Endothelial cell of umbilical vein (primary cell): ENCODE measurements at regions not wholly inside any gene's neighbourhood (a gene's known extent, or its start where the extent isn't known, plus 50 kb on each side); places are given as distances from the start of the nearest gene placed in this dataset.

Experiments used
- BruUV-seq: library from RNA; stranded (reverse); fragments of 400-500 nt; replicated peaks from 2 replicates; lab custom pipeline; 2021; lab: Mats Ljungman, UMichigan
- CTCF ChIA-PET: fragments of 300-600, 350-600 bp; sonication (Branson Sonifier 250); formaldehyde crosslinking; loops from one replicate; lab custom pipeline; 2021; ENCODE audit warnings: antibody characterized with exemption, inconsistent platforms; lab: Charles Lee
- POLR2A ChIA-PET: fragments of 300-600, 350-600 bp; sonication (Branson Sonifier 250); formaldehyde crosslinking; loops from one replicate; lab custom pipeline; 2021; ENCODE audit warnings: antibody characterized with exemption, inconsistent platforms; lab: Charles Lee
- DNase-seq: peaks from one replicate; pipeline ENCODE4 v3.0.0-alpha.2; 2011; ENCODE audit warnings: low read depth, low spot score
- FAIRE-seq: peaks from 2 replicates; lab custom pipeline; 2011; peaks lifted over from hg19 to GRCh38; lab: Jason Lieb, UNC
- H2AFZ ChIP-seq: 2 replicates; pipeline ENCODE4 v1.6.0; 2012; ENCODE audit warnings: low read depth, low read length, control low read depth, inconsistent platforms
- H3K27ac ChIP-seq: 2 replicates; pipeline ENCODE4 v1.5.1; 2011; ENCODE audit warnings: low read depth, mild to moderate bottlenecking, control low read depth, low read length, moderate library complexity; ENCODE audit not compliant: insufficient read depth
- H3K27me3 ChIP-seq, 2 experiments: 2 replicates each; pipeline versions ENCODE4 v1.6.0 to v1.6.1; 2011; ENCODE audit warnings: low read length in 2 of 2, mixed read lengths in 1 of 2; ENCODE audit not compliant: control insufficient read depth in 2 of 2, insufficient read depth in 2 of 2
- H3K36me3 ChIP-seq, 2 experiments: 2 replicates in 1 of 2; 3 replicates in 1 of 2; pipeline ENCODE4 v1.5.1; 2011; ENCODE audit warnings: low read length in 2 of 2, mild to moderate bottlenecking in 1 of 2, moderate library complexity in 1 of 2; ENCODE audit not compliant: control insufficient read depth in 2 of 2, insufficient read depth in 2 of 2; ENCODE audit errors: extremely low read depth in 1 of 2
- H3K4me1 ChIP-seq: 3 replicates; pipeline ENCODE4 v1.5.1; 2011; ENCODE audit warnings: mild to moderate bottlenecking, low read length; ENCODE audit not compliant: control insufficient read depth, insufficient read depth; ENCODE audit errors: extremely low read depth
- H3K4me2 ChIP-seq: 2 replicates; pipeline ENCODE4 v1.6.1; 2011; ENCODE audit warnings: low read length, control low read depth, mixed read lengths; ENCODE audit not compliant: insufficient read depth
- H3K4me3 ChIP-seq, 3 experiments: fragments of 200-600 bp in 1 of 3; sonication (generic), shearing (Covaris generic) in 1 of 3; replicated peaks in 1 of 3; 2 replicates each; pipeline ENCODE4 v1.5.1; 2011 to 2016; ENCODE audit warnings: control low read depth in 3 of 3, low read length in 3 of 3, mild to moderate bottlenecking in 2 of 3, inconsistent platforms in 1 of 3, low read depth in 1 of 3, moderate library complexity in 1 of 3; ENCODE audit not compliant: insufficient read depth in 1 of 3
- H3K79me2 ChIP-seq: 2 replicates; pipeline ENCODE4 v1.6.0; 2012; ENCODE audit warnings: low read length, inconsistent platforms; ENCODE audit not compliant: control insufficient read depth, insufficient read depth
- H3K9ac ChIP-seq: replicated peaks from 2 replicates; pipeline ENCODE3; 2011; ENCODE audit warnings: low read length, control low read depth; ENCODE audit not compliant: insufficient read depth; ENCODE audit errors: extremely low read depth
- H3K9me1 ChIP-seq: replicated peaks from 3 replicates; pipeline ENCODE4 v1.6.0; 2011; ENCODE audit warnings: mild to moderate bottlenecking, low read length; ENCODE audit not compliant: control insufficient read depth, insufficient read depth; ENCODE audit errors: extremely low read depth
- H3K9me3 ChIP-seq: replicated peaks from 2 replicates; pipeline ENCODE4 v1.5.1; 2012; ENCODE audit warnings: low read length, inconsistent platforms; ENCODE audit not compliant: control insufficient read depth, insufficient read depth
- H4K20me1 ChIP-seq: replicated peaks from 2 replicates; pipeline ENCODE3; 2011; ENCODE audit warnings: mild to moderate bottlenecking, low read length; ENCODE audit not compliant: control insufficient read depth, insufficient read depth; ENCODE audit errors: extremely low read depth
- CTCF ChIP-seq, 2 donors: IDR thresholded peaks; 1 replicate in 1 of 2; 2 replicates in 1 of 2; pipeline ENCODE4 v1.5.1; 2011; ENCODE audit warnings: low read length in 2 of 2, mild to moderate bottlenecking in 2 of 2, moderate library complexity in 2 of 2, control low read depth in 1 of 2, inconsistent platforms in 1 of 2, low read depth in 1 of 2; ENCODE audit not compliant: insufficient read depth in 1 of 2; ENCODE audit errors: extremely low read depth in 1 of 2
- EZH2 ChIP-seq: IDR thresholded peaks from 2 replicates; pipeline ENCODE4 v1.6.1; 2012; ENCODE audit warnings: borderline replicate concordance, low read depth, mild to moderate bottlenecking, moderate library complexity, low read length, inconsistent platforms; ENCODE audit not compliant: severe bottlenecking
- FOS ChIP-seq: IDR thresholded peaks from 2 replicates; pipeline ENCODE4 v1.6.1; 2011; ENCODE audit warnings: mild to moderate bottlenecking, low read length, moderate library complexity, borderline replicate concordance; ENCODE audit not compliant: insufficient read depth
- GATA2 ChIP-seq: IDR thresholded peaks from 2 replicates; pipeline ENCODE4 v1.7.0; 2011; ENCODE audit warnings: low read depth, mild to moderate bottlenecking, moderate library complexity, mixed read lengths, low read length; ENCODE audit not compliant: insufficient read length, insufficient read depth
- JUN ChIP-seq: IDR thresholded peaks from 2 replicates; pipeline ENCODE4 v1.6.1; 2011; ENCODE audit warnings: borderline replicate concordance, low read depth; ENCODE audit not compliant: insufficient read length, insufficient read depth
- MAX ChIP-seq: IDR thresholded peaks from 2 replicates; pipeline ENCODE4 v1.6.1; 2011; ENCODE audit not compliant: insufficient read depth, insufficient read length
- MYC ChIP-seq: IDR thresholded peaks from one replicate; pipeline ENCODE4 v1.6.1; 2011; ENCODE audit warnings: mild to moderate bottlenecking, low read depth, low read length
- POLR2A ChIP-seq: IDR thresholded peaks from 2 replicates; pipeline ENCODE4 v1.6.1; 2012; ENCODE audit warnings: low read depth, mild to moderate bottlenecking, control low read depth, low read length
- POLR2AphosphoS5 ChIP-seq: IDR thresholded peaks from 2 replicates; pipeline ENCODE4 v1.6.1; 2012; ENCODE audit warnings: low read depth, mild to moderate bottlenecking, control low read depth, low read length, moderate library complexity; ENCODE audit not compliant: insufficient read depth
- dilution Hi-C: fragments of 300-500 bp; cut with MboI; formaldehyde crosslinking; loops from one replicate; pipeline ENCODE4 v1.15.0; 2019; ENCODE audit warnings: low sequenced_read_pairs; ENCODE audit not compliant: extremely low pct_ligation_motif_present
- intact Hi-C: fragments of 100-400 bp; cut with micrococcal nuclease; formaldehyde crosslinking; loops from one replicate; pipeline ENCODE4 v1.10.0; 2022

- Histone ChIP-seq H3K9me1 (no peaks in the 10 kb centered on the region), H3K4me2 (no peak overlapping the region), H3K9ac (no peak overlapping the region), H3K9me3 (no peaks in the 10 kb centered on the region), H3K36me3 (no peaks in the 10 kb centered on the region), H3K27ac (no peak overlapping the region), H3K79me2 (no peaks in the 10 kb centered on the region), H3K4me3 (no peak overlapping the region), H2AFZ (no peak overlapping the region), H4K20me1 (no peaks in the 10 kb centered on the region), H3K4me1 (no peaks in the 10 kb centered on the region), H3K27me3 (no peaks in the 10 kb centered on the region)
- BruUV-seq, result no TSS peak
- intact Hi-C loops (no loop called here), dilution Hi-C loops (no loop called here)
- TF ChIP-seq MAX, result no peak
- TF ChIP-seq MYC, result no peak
- no peak for TF ChIP-seq POLR2AphosphoS5
- TF ChIP-seq GATA2, result no peak
- TF ChIP-seq FOS, result no peak
- no peak for TF ChIP-seq EZH2
- TF ChIP-seq JUN, result no peak
- TF ChIP-seq CTCF (IDR thresholded peaks at IDR 0.05; ENCODE audit: extremely low read depth in 1 of 2, insufficient read depth in 1 of 2, low read depth in 1 of 2, low read length in 2 of 2), result no peak
- TF ChIP-seq POLR2A, result no peak
- no peak for FAIRE-seq
- ChIA-PET CTCF (no interaction called here), POLR2A (no interaction called here)
- no peak for DNase-seq
Observed at GRCh38 chr2:3009483-3009882, 368.1 kb downstream of the EIPR1 start.
